ENCODE measurements at regions not wholly inside any gene's neighbourhood (a gene's known extent, or its start where the extent isn't known, plus 50 kb on each side); places are given as distances from the start of the nearest gene placed in this dataset.
A peak's percentile ranks its signal among the peaks of the same experiment; 100 is the strongest.
"Not testable (repeated sequence)": the region's sequence is repeated elsewhere in the genome, so short reads cannot be mapped to it uniquely, and the experiment has no call there.

GRCh38 chr10:18735711-18736110 lies 76.5 kb downstream of the ARL5B start:
- no peak for DNase-seq

- no peak for DNase-seq
Measured at GRCh38 chr10:18737236-18737635, 78.0 kb downstream of the ARL5B start.

GRCh38 chr10:18737841-18738240 lies 78.6 kb downstream of the ARL5B start:
- DNase-seq: no peak

GRCh38 chr10:18738835-18739234 lies 79.6 kb downstream of the ARL5B start:
- no peak for DNase-seq

DNA sequence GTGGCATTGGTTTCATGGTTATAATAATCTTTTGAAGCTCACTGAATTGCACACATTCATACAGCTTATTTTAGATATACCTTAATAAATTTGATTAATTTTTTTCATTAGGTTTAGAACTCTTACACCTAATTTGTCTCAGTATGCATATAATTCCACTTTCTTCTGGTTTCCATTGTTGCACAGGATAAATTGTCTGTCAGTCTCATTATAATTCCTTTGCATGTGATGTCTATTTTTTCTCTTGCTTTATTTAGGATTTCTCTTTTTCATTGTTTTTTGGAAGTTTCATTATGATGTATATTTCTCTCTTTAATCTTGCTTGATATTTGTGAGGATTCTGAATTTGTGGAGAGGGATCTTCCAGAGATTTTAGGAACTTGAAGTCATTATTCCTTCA lies 84.7 kb downstream of the ARL5B start:
- no peak for DNase-seq

DNA sequence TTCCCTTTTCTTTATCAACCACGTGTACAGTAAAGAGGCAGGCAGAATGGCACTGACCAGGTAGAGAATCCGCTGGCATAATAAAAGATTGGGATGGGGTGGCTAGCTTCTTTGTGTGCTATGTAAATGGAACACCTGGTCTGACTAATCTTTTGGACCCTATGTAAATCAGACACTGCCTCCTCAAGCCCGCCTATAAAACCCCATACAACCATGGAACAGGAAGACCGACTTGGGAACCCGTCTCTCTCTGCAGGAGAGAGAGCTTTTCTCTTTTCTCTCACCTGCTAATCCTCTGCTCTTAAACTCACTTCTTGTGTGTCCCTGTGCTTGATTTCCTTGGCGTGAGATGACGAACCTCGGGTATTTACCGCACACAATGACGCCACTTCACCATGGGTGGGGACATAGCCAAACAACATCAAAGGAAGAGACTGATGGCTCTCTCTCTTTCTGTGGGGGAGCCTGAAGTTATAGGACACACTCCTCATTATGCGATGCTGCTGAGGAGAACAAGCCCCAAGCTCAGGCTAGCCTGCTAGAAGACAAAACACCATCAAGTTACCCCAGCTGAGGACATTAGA lies 94.2 kb downstream of the ARL5B start:
- DNase-seq: no peak

GRCh38 chr10:18759575-18759974 lies 100.3 kb downstream of the ARL5B start:
- DNase-seq: no peak

DNA sequence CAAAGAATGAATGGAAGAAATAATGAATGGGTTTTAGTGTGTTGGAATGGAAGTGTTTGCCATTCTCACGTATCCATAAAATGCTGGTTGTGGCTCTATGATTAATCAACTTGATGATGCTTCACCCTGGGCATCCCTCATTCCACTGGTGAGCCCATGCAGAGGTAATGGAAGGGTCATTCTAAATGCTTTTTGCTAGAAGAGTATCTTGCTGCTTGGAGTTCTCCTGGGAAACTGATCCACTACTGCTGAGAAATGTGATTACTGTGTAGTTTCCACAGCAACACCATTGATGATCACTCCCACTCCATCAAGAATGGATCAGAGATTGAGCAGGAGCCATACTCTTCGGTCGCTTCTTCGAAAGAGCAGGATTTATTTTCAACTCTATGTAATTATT lies 101.6 kb downstream of the ARL5B start:
- no peak for DNase-seq

DNA sequence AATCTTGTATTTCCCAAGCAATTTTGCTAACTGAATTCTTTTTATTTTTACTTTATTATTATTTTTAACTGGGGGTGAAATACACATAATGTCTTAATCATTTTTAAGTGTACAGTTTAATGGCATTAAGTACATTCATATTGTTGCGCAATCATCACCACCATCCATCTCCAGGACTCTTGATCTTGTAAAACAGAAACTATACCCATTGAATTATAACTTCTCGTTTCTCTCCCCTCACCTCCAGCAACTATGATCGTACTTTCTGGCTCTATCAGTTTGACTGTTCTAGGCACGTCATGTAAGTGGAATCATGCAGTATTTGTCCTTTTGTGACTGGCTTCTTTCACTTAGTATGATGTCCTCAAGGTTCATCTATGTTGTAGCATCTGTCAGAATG lies 108.8 kb downstream of the ARL5B start:
- no peak for DNase-seq

- DNase-seq: no peak
Measured at GRCh38 chr10:18773180-18773579, 113.9 kb downstream of the ARL5B start.

GRCh38 chr10:18777258-18777657 lies 118.0 kb downstream of the ARL5B start:
- DNase-seq: no peak

- no peak for DNase-seq
Measured at GRCh38 chr10:18786478-18786877, 127.2 kb downstream of the ARL5B start.

GRCh38 chr10:18793951-18794350 lies 134.7 kb downstream of the ARL5B start:
- DNase-seq: peak; percentile 22

GRCh38 chr10:18795549-18795948 lies 136.3 kb downstream of the ARL5B start:
- no peak for DNase-seq

DNA sequence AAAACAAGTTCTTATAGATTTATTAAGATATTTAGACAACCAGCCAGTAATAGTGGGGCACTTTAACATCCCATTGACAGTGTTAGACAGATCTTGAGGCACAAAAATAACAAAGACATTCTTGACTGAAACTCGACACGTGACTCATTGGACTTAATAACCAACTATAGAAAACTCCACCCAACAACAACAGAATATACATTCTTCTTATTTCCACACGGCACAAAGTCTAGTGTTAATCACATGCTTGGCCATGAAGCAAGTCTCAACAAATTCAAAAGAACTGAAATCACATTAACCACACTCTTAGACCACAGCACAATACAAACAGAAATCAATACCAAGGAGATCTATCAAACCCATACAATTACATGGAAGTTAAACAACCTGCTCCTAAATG lies 138.1 kb downstream of the ARL5B start:
- DNase-seq: no peak

GRCh38 chr10:18822156-18822555 lies 162.9 kb downstream of the ARL5B start:
- peak; percentile 53 for DNase-seq

DNA sequence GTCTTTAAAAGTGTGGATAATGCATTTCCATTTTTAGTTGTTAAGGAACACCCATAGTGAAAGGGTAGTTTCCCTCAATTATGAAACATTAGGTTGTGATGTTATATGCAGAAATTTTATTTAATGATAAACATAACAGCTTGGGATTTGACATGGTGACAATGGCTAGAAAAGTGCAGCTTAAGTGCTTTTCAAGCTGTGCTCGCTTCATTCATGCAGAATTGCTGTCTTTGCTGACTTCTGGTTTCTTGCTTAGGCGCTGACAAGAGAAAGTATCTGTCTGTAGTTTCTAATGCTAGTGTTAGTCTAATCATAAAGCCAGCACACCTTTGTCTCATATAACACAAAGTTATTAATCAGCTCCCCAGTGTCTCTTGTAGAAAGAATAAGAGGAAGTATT lies 170.0 kb downstream of the ARL5B start:
- no peak for DNase-seq

DNA sequence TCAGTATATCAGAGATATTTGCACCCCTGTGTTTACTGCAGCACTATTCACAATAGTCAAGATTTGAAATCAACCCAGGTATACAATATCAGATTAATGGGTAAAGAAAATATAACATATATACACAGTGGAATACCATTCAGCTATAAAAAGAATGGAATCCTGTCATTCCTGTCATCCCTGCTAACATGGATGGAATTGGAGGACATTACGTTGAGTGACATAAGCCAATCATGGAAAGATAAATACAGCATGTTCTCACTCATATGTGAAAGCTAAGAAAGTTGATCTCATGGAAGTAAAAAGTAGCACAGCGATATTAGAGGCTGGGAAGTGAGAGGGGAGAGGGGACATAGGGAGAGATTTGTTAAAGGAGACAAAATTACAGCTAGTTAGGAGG lies 171.0 kb downstream of the ARL5B start:
- DNase-seq: no peak

GRCh38 chr10:18856623-18857022 lies 192.0 kb upstream of the MALRD1 start:
- DNase-seq: not testable (repeated sequence)

DNA sequence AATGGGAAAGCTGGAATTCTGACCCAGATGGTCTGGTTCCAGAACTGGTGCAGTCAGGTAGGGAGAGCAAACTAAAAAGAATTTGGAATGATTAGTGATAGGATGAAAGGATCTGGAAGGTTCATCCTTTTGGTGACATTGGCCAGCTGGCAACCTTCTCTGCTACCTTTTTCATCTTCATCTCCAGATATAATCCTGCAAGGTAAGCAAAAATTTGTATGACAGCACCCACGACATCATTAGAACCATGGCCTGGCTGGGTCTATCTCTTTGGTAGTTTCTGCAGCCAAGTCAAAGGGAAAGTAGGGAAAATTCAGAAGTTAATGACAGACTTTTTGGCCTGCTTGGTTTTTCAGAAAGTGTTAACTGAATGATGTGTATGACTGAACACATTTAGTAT lies 188.9 kb upstream of the MALRD1 start:
- no peak for DNase-seq

DNA sequence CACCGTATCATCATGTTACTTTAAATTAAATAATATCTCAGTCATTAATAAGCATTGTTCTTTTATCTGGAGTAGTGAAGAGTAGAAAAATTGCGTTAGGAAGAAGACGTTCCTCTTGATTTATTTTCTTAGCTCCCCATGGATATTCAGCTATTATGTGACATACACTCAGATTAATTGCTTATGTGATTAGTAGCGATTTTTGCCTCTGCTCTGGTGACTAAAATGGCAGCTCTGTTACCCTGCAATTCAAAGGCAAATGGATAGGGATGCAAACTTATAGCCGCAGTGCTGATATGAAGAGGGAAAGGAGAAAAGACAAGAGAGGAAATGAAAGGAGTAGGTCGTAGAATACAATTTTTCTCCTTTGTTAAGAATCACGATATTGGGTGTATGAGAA lies 188.4 kb upstream of the MALRD1 start:
- DNase-seq: no peak

DNA sequence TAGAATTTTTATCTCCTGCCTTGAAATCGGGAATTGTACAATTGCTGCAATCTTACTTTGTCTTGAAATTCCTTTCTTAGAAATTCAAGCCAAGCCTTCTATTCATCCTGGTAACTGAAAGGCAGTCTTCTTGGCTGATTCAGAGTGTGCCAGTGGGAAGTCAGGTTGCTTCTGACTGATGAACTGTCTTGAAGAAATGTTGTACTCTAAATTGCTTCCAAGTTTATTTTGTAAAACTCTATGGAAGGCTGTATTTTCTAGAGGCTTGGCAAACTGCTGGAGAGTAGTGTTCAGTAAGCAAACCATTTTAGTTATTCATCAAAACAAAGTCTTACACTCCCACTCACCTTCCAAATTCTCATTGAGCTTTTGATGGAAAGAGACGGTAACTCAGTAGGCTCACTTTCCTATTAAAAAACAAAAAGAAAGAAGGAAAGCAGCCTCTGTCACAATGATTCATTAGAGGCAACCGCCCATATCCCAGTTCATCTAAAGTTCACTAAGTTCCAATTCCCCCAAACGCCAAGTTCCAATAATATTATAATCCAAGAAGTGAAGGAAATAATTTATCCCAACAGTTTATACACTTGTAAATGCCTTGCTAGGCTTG lies 187.9 kb upstream of the MALRD1 start:
- no peak for DNase-seq

- DNase-seq: no peak
Measured at GRCh38 chr10:18861382-18861781, 187.2 kb upstream of the MALRD1 start.

DNA sequence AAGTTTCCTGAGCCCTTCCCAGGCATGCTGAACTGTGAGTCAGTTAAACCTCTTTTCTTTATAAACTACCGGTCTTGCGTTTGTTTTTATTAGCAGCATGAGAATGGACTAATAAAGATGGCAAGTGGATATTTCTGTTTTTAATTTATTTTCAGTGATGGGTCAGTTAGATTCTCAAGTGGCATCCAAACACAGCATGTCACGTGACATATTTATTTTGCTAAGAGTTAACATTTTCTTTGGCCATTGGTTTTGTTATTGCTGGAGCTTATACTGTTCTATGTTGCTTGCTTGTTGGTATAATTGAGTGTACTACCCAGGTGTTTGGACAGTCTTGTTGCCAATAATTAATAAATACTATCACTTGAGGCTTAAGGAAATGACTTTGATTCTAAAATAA lies 181.7 kb upstream of the MALRD1 start:
- DNase-seq: no peak

DNA sequence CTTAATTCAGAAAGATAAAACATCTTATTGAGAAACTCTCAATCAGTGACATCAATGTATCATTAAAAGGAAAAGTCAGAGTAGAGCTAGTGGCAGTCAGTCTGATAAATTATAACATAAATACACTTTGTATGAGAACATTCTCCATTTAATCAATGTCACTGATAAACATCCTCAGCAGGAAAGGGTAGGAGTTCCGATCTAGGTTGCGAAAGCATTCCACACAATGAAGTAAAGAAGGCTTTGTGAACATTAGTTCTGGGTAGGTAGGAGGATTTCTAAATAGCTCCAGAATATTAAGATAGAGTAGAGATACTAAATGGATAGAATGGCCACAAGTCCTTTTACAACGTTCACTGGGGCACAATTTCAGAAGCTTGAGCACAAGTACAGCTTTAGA lies 179.7 kb upstream of the MALRD1 start:
- DNase-seq: no peak

Measured in tongue (tissue), 1 donor.